HG03159 (cell line): ENCODE measurements at regions not wholly inside any gene's neighbourhood (a gene's known extent, or its start where the extent isn't known, plus 50 kb on each side); places are given as distances from the start of the nearest gene placed in this dataset.
"Not testable (repeated sequence)": the region's sequence is repeated elsewhere in the genome, so short reads cannot be mapped to it uniquely, and the experiment has no call there.

Experiments used
- ATAC-seq: cut with Tn5 transposase; IDR thresholded peaks from one replicate; pipeline ENCODE4 v1.9.1; 2021; ENCODE audit warnings: mild to moderate bottlenecking, moderate library complexity; ENCODE audit not compliant: unreplicated experiment

GRCh38 chr22:49660321-49660720 is 167.4 kb downstream of the BRD1 start:
- ATAC-seq: no peak

- ATAC-seq: no peak
These were observed 167.8 kb downstream of the BRD1 start for GRCh38 chr22:49659924-49660315.

GRCh38 chr22:49659281-49659923 is 168.3 kb downstream of the BRD1 start:
- no peak for ATAC-seq

- ATAC-seq: no peak
These were observed 168.8 kb downstream of the BRD1 start for GRCh38 chr22:49658902-49659280.

- no peak for ATAC-seq
These were observed 169.6 kb downstream of the BRD1 start for GRCh38 chr22:49657974-49658590.

GRCh38 chr22:49657275-49657973 is 170.2 kb downstream of the BRD1 start:
- ATAC-seq: no peak

- not testable (repeated sequence) for ATAC-seq
These were observed 170.8 kb downstream of the BRD1 start for GRCh38 chr22:49656883-49657274.

GRCh38 chr22:49656291-49656851 is 171.3 kb downstream of the BRD1 start:
- ATAC-seq: no peak

GRCh38 chr22:49655168-49655812 is 172.4 kb downstream of the BRD1 start:
- ATAC-seq: no peak

GRCh38 chr22:49650336-49651241 is 177.1 kb downstream of the BRD1 start:
- no peak for ATAC-seq

GRCh38 chr22:49649166-49650068 is 178.3 kb downstream of the BRD1 start:
- no peak for ATAC-seq

GRCh38 chr22:49648053-49648452 is 179.6 kb downstream of the BRD1 start:
- no peak for ATAC-seq

GRCh38 chr22:49647627-49648026 is 180.0 kb downstream of the BRD1 start:
- ATAC-seq: no peak

GRCh38 chr22:49646876-49647275 is 180.8 kb downstream of the BRD1 start:
- ATAC-seq: no peak

- no peak for ATAC-seq
These were observed 181.7 kb downstream of the BRD1 start for GRCh38 chr22:49645791-49646550.

GRCh38 chr22:49645257-49645656 is 182.4 kb downstream of the BRD1 start:
- ATAC-seq: no peak

- no peak for ATAC-seq
These were observed 183.7 kb downstream of the BRD1 start for GRCh38 chr22:49643998-49644397.

GRCh38 chr22:49643466-49643865 is 184.2 kb downstream of the BRD1 start:
- no peak for ATAC-seq

- ATAC-seq: no peak
These were observed 184.9 kb downstream of the BRD1 start for GRCh38 chr22:49642741-49643140.
